Body of pancreas (tissue), 4 donors: ENCODE measurements at regions not wholly inside any gene's neighbourhood (a gene's known extent, or its start where the extent isn't known, plus 50 kb on each side); places are given as distances from the start of the nearest gene placed in this dataset.

Experiments used
- ATAC-seq: fragments of 150-250 bp; one replicate; pipeline ENCODE4 v1.9.1; 2016
- DNase-seq, 4 donors: peaks; one replicate each; pipeline ENCODE4 v3.0.0-alpha.2; 2019
- H3K27ac ChIP-seq, 4 donors: fragments of 200-600 bp; sonication (generic); 1 replicate in 3 of 4; 2 replicates in 1 of 4; pipeline versions ENCODE4 v1.5.1 to v1.6.1; 2016 to 2019; ENCODE audit warnings: mild to moderate bottlenecking in 1 of 4, mixed read lengths in 1 of 4, moderate library complexity in 1 of 4
- H3K27me3 ChIP-seq, 2 donors: fragments of 200-600 bp; sonication (generic); one replicate each; pipeline ENCODE4 v1.6.0; 2016; ENCODE audit warnings: mild to moderate bottlenecking in 1 of 2
- H3K36me3 ChIP-seq, 2 donors: fragments of 200-600 bp; sonication (generic); replicated peaks in 1 of 2; 2 replicates each; pipeline ENCODE4 v1.5.1; 2016; ENCODE audit warnings: low read depth in 2 of 2; ENCODE audit not compliant: insufficient read depth in 1 of 2
- H3K4me1 ChIP-seq: fragments of 200-600 bp; sonication (generic); one replicate; pipeline ENCODE4 v1.6.0; 2016
- H3K4me3 ChIP-seq, 2 donors: fragments of 200-600 bp; sonication (generic); 1 replicate in 1 of 2; 2 replicates in 1 of 2; pipeline ENCODE4 v1.5.1; 2016 to 2019
- H3K9me3 ChIP-seq, 3 donors: fragments of 200-600 bp; sonication (generic); 1 replicate in 2 of 3; 2 replicates in 1 of 3; pipeline ENCODE4 v1.5.1; 2016
- POLR2A ChIP-seq, 3 donors: fragments of 450-650 bp; IDR thresholded peaks; one replicate each; pipeline ENCODE4 v1.6.1; 2016; ENCODE audit warnings: antibody characterized with exemption in 3 of 3, mild to moderate bottlenecking in 2 of 3
- WGBS, 2 donors: methylation state at CpG; one replicate each; pipeline ENCODE4 v1.1.5; 2017; 5-methylcytosine and 5-hydroxymethylcytosine counted together
- intact Hi-C: fragments of 100-400 bp; cut with DNase I; formaldehyde crosslinking; loops from one replicate; pipeline ENCODE4 v1.15.1; 2023
- TF ChIP-seq, protein P1 (sequence below), 7 experiments: fragments of 450-650 bp in 4 of 7; fragments of 200-600 bp in 3 of 7; sonication (generic) in 3 of 7; IDR thresholded peaks; one replicate each; pipeline ENCODE4 v1.5.1; 2016 to 2019; ENCODE audit warnings: antibody characterized with exemption in 7 of 7

DNA sequence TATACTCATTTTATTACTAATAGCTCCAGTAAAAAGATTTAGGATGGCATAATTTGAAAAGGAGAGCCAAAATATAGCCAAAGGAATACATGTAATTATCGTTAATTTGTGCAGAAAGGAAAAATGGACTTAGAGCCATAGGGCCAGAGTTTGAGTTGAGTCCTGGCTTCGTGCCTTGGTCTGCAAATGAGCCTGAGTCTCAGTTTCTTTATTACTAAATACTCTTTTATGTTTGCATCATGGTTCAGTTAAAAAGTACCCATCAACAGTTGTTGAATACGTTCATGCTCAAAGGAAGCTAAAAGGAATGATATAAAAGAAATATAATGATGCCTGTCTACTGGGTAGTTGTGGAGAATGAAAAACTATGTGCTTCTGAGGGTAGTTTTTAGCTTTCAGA lies 155.7 kb upstream of the FAM78B start:
- no peak for DNase-seq
- H3K9me3 ChIP-seq = no peaks in the 10 kb centered on the region
- ATAC-seq = no peak
- 58 to 70% methylated on average over 3 of the region's 3 CpGs for WGBS, 2 donors
- intact Hi-C loops = no loop called here
- H3K27me3 ChIP-seq = no peaks in the 10 kb centered on the region
- H3K27ac ChIP-seq = no peak overlapping the region
- no peaks in the 10 kb centered on the region for H3K4me1 ChIP-seq
- no peak for TF ChIP-seq POLR2A (IDR thresholded peaks at IDR 0.05)
- no peaks in the 10 kb centered on the region for H3K36me3 ChIP-seq
- no peak overlapping the region for H3K4me3 ChIP-seq

GRCh38 chr1:166327886-166328285 lies 161.1 kb upstream of the FAM78B start:
- Histone ChIP-seq H3K4me3 (no peak overlapping the region), H3K36me3 (no peaks in the 10 kb centered on the region), H3K4me1 (no peaks in the 10 kb centered on the region), H3K27ac (no peak overlapping the region), H3K9me3 (no peaks in the 10 kb centered on the region), H3K27me3 (no peaks in the 10 kb centered on the region)
- WGBS, 2 donors = 54 to 60% methylated on average over 4 to 5 of the region's 5 CpGs
- DNase-seq (no peak), ATAC-seq (no peak)
- TF ChIP-seq, protein P1, sequence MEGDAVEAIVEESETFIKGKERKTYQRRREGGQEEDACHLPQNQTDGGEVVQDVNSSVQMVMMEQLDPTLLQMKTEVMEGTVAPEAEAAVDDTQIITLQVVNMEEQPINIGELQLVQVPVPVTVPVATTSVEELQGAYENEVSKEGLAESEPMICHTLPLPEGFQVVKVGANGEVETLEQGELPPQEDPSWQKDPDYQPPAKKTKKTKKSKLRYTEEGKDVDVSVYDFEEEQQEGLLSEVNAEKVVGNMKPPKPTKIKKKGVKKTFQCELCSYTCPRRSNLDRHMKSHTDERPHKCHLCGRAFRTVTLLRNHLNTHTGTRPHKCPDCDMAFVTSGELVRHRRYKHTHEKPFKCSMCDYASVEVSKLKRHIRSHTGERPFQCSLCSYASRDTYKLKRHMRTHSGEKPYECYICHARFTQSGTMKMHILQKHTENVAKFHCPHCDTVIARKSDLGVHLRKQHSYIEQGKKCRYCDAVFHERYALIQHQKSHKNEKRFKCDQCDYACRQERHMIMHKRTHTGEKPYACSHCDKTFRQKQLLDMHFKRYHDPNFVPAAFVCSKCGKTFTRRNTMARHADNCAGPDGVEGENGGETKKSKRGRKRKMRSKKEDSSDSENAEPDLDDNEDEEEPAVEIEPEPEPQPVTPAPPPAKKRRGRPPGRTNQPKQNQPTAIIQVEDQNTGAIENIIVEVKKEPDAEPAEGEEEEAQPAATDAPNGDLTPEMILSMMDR (IDR thresholded peaks at IDR 0.05) = no peak
- no peak for TF ChIP-seq POLR2A (IDR thresholded peaks at IDR 0.05)
- intact Hi-C loops = no loop called here

GRCh38 chr1:166328956-166329355 lies 162.2 kb upstream of the FAM78B start:
- intact Hi-C loops = no loop called here
- Histone ChIP-seq H3K9me3 (no peaks in the 10 kb centered on the region), H3K4me1 (no peaks in the 10 kb centered on the region), H3K4me3 (no peak overlapping the region), H3K27me3 (no peaks in the 10 kb centered on the region), H3K36me3 (no peaks in the 10 kb centered on the region), H3K27ac (no peak overlapping the region)
- 75 to 91% methylated on average over 1 of the region's 1 CpG for WGBS, 2 donors
- DNase-seq (no peak), ATAC-seq (no peak)
- TF ChIP-seq, protein P1 (IDR thresholded peaks at IDR 0.05) = no peak
- TF ChIP-seq POLR2A (IDR thresholded peaks at IDR 0.05) = no peak

GRCh38 chr1:166330096-166330495 lies 163.3 kb upstream of the FAM78B start:
- H3K36me3 ChIP-seq = no peaks in the 10 kb centered on the region
- H3K27ac ChIP-seq = no peak overlapping the region
- H3K4me3 ChIP-seq = no peak overlapping the region
- no peaks in the 10 kb centered on the region for H3K9me3 ChIP-seq
- 28 to 36% methylated on average over 1 of the region's 1 CpG for WGBS, 2 donors
- intact Hi-C loops = no loop called here
- TF ChIP-seq POLR2A (IDR thresholded peaks at IDR 0.05) = no peak
- TF ChIP-seq, protein P1 (IDR thresholded peaks at IDR 0.05) = no peak
- H3K4me1 ChIP-seq = no peaks in the 10 kb centered on the region
- DNase-seq (no peak), ATAC-seq (no peak)
- no peaks in the 10 kb centered on the region for H3K27me3 ChIP-seq

DNA sequence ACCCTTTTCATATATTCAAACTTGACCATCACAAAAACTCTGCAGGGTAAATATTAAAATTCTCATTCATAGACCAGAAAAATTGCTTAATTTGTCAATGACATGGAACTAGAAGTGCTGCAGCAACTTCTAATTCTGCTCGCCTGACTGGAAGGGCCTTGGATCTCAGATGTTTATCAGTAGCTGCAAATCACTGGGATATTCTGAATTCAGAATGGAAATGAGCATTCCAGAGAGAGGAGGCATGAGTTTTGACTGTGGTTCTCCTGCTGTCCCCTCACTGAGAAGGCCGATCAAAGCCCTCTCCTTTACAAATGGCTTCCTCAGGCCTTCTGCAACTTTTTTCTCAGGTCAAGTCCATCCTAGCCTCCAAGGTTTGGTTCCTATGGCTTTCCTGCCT lies 171.3 kb upstream of the FAM78B start:
- no peaks in the 10 kb centered on the region for H3K36me3 ChIP-seq
- no peaks in the 10 kb centered on the region for H3K27me3 ChIP-seq
- no peak overlapping the region for H3K27ac ChIP-seq
- no peak for TF ChIP-seq POLR2A (IDR thresholded peaks at IDR 0.05)
- TF ChIP-seq, protein P1 (IDR thresholded peaks at IDR 0.05) = no peak
- H3K4me3 ChIP-seq = no peak overlapping the region
- DNase-seq (no peak), ATAC-seq (no peak)
- intact Hi-C loops = no loop called here
- no peaks in the 10 kb centered on the region for H3K4me1 ChIP-seq
- 88 to 94% methylated on average over 2 of the region's 2 CpGs for WGBS, 2 donors
- H3K9me3 ChIP-seq = no peaks in the 10 kb centered on the region
